ENCODE measurements at regions not wholly inside any gene's neighbourhood (a gene's known extent, or its start where the extent isn't known, plus 50 kb on each side); places are given as distances from the start of the nearest gene placed in this dataset.

DNA sequence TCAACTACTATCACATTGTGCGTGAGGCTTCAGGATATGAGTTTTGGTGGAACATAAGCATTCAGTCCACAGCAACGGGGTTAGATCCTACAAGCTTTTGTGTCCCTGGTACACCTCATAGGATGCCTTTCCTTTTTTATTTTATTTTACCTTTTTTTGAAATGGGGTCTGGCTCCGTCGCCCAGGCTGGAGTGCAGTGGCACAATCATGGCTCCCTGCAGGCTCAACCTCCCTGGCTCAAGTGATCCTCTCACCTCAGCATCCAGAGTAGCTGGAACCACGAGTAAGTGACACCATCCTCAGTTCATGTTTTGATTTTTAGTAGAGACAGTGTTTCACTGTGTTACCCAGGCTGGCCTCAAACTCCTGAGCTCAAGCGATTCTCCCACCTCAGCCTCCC lies 86.0 kb upstream of the RAI14 start:
- no peak for TF ChIP-seq JUNB (IDR thresholded peaks at IDR 0.05; ENCODE audit: unreplicated experiment)
- no peak for TF ChIP-seq EZH2 (IDR thresholded peaks at IDR 0.05; ENCODE audit: low read depth, unreplicated experiment)
- TF ChIP-seq, protein P1, sequence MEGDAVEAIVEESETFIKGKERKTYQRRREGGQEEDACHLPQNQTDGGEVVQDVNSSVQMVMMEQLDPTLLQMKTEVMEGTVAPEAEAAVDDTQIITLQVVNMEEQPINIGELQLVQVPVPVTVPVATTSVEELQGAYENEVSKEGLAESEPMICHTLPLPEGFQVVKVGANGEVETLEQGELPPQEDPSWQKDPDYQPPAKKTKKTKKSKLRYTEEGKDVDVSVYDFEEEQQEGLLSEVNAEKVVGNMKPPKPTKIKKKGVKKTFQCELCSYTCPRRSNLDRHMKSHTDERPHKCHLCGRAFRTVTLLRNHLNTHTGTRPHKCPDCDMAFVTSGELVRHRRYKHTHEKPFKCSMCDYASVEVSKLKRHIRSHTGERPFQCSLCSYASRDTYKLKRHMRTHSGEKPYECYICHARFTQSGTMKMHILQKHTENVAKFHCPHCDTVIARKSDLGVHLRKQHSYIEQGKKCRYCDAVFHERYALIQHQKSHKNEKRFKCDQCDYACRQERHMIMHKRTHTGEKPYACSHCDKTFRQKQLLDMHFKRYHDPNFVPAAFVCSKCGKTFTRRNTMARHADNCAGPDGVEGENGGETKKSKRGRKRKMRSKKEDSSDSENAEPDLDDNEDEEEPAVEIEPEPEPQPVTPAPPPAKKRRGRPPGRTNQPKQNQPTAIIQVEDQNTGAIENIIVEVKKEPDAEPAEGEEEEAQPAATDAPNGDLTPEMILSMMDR (conservative IDR thresholded peaks at IDR 0.05; ENCODE audit: low read depth in 2 of 2), result no peak
- no peak for TF ChIP-seq CREB1 (CRISPR knock-in tag; IDR thresholded peaks at IDR 0.05; ENCODE audit: low read depth)
- no peak for TF ChIP-seq POLR2AphosphoS5 (IDR thresholded peaks at IDR 0.05; ENCODE audit: low read depth)
- no peak for TF ChIP-seq EZH2phosphoT487 (IDR thresholded peaks at IDR 0.05; ENCODE audit: unreplicated experiment)
- no peak for TF ChIP-seq ZNF331 (CRISPR knock-in tag; IDR thresholded peaks at IDR 0.05; ENCODE audit: low read depth)
- TF ChIP-seq, protein P2, sequence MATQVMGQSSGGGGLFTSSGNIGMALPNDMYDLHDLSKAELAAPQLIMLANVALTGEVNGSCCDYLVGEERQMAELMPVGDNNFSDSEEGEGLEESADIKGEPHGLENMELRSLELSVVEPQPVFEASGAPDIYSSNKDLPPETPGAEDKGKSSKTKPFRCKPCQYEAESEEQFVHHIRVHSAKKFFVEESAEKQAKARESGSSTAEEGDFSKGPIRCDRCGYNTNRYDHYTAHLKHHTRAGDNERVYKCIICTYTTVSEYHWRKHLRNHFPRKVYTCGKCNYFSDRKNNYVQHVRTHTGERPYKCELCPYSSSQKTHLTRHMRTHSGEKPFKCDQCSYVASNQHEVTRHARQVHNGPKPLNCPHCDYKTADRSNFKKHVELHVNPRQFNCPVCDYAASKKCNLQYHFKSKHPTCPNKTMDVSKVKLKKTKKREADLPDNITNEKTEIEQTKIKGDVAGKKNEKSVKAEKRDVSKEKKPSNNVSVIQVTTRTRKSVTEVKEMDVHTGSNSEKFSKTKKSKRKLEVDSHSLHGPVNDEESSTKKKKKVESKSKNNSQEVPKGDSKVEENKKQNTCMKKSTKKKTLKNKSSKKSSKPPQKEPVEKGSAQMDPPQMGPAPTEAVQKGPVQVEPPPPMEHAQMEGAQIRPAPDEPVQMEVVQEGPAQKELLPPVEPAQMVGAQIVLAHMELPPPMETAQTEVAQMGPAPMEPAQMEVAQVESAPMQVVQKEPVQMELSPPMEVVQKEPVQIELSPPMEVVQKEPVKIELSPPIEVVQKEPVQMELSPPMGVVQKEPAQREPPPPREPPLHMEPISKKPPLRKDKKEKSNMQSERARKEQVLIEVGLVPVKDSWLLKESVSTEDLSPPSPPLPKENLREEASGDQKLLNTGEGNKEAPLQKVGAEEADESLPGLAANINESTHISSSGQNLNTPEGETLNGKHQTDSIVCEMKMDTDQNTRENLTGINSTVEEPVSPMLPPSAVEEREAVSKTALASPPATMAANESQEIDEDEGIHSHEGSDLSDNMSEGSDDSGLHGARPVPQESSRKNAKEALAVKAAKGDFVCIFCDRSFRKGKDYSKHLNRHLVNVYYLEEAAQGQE (IDR thresholded peaks at IDR 0.05; ENCODE audit: unreplicated experiment), result no peak
- TF ChIP-seq NANOG (IDR thresholded peaks at IDR 0.05; ENCODE audit: borderline replicate concordance), result no peak
- TF ChIP-seq STAT1 (IDR thresholded peaks at IDR 0.05; ENCODE audit: unreplicated experiment), result no peak
- no peak for TF ChIP-seq ZNF114 (CRISPR knock-in tag; IDR thresholded peaks at IDR 0.05)
- TF ChIP-seq, protein P3, sequence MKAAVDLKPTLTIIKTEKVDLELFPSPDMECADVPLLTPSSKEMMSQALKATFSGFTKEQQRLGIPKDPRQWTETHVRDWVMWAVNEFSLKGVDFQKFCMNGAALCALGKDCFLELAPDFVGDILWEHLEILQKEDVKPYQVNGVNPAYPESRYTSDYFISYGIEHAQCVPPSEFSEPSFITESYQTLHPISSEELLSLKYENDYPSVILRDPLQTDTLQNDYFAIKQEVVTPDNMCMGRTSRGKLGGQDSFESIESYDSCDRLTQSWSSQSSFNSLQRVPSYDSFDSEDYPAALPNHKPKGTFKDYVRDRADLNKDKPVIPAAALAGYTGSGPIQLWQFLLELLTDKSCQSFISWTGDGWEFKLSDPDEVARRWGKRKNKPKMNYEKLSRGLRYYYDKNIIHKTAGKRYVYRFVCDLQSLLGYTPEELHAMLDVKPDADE (IDR thresholded peaks at IDR 0.05), result no peak

Data from GM23338 (cell line).